AG04449 (cell line): ENCODE measurements at regions not wholly inside any gene's neighbourhood (a gene's known extent, or its start where the extent isn't known, plus 50 kb on each side); places are given as distances from the start of the nearest gene placed in this dataset.

ENCODE experiments used
- CTCF ChIA-PET: fragments of 350-600 bp; formaldehyde crosslinking; extraction: SDS; loops from one replicate; lab custom pipeline; 2021; ENCODE audit warnings: antibody characterized with exemption; lab: Yijun Ruan, JAX
- POLR2A ChIA-PET: fragments of 400-600, 350-600 bp; formaldehyde crosslinking; extraction: SDS; loops from one replicate; lab custom pipeline; 2020; ENCODE audit warnings: antibody characterized with exemption, inconsistent platforms; lab: Yijun Ruan, JAX
- DNase-seq: peaks from one replicate; pipeline ENCODE4 v3.0.0-alpha.2; 2010; ENCODE audit warnings: low read depth, low spot score
- H3K4me3 ChIP-seq: 2 replicates; pipeline ENCODE4 v1.5.1; 2011; ENCODE audit warnings: low read depth, mild to moderate bottlenecking, control low read depth, low read length
- CTCF ChIP-seq: IDR thresholded peaks from one replicate; pipeline ENCODE4 v1.5.1; 2011; ENCODE audit warnings: mild to moderate bottlenecking, moderate library complexity, low read length, control low read depth, inconsistent platforms; ENCODE audit not compliant: insufficient read depth; ENCODE audit errors: missing control alignments

- DNase-seq = no peak
- ChIA-PET CTCF (no interaction called here), POLR2A (no interaction called here)
- TF ChIP-seq CTCF = no peak
- no peak overlapping the region for H3K4me3 ChIP-seq
These were observed 440.0 kb downstream of the USP25 start for GRCh38 chr21:16169779-16170178.

GRCh38 chr21:16176570-16176969 lies 446.8 kb downstream of the USP25 start:
- POLR2A ChIA-PET = no interaction called here
- no peak for TF ChIP-seq CTCF
- no peak for DNase-seq
- CTCF ChIA-PET = no interaction called here
- H3K4me3 ChIP-seq = no peak overlapping the region

DNA sequence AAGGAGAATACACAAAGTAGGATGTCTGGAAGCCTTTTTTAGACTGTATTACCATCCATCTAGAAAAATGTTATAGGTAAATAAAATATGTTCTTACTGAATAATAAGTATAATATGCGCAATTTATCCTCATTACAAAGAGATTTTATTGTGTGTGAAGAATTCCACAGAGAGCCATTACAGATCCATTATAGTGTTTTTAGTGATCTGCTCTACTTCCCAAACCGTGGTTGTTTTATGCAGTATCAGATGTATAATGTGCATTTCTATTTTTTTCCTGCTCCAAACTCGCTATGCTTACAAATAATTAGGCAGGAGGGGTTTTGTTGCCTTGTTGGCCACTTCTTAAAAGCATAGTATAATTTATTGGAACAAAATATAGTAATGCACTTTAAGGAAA lies 447.8 kb downstream of the USP25 start:
- no peak for TF ChIP-seq CTCF
- no peak overlapping the region for H3K4me3 ChIP-seq
- CTCF ChIA-PET = no interaction called here
- POLR2A ChIA-PET = no interaction called here
- DNase-seq = no peak

DNA sequence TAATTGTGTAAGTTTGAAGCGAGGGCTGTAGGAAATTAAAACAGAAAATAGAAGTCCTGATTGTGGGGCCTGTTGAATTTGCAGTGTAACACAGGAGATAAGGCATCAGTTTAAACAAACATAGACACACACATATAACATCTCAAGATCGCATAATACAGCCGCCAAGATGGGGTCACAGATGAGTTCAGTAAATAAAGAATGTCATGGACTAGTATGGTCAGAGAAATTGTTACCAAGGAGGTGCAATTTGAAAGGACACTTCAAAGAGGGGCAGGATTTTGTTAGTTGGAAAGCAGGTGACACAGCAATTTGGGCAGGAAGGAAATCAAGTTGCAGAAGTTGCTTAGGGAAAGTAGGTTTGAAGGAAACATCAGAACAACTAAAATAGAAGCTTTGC lies 450.0 kb downstream of the USP25 start:
- POLR2A ChIA-PET = no interaction called here
- DNase-seq = no peak
- TF ChIP-seq CTCF = no peak
- H3K4me3 ChIP-seq = no peak overlapping the region
- CTCF ChIA-PET = interaction anchor here (0.9 kb wide), 1 partner anchor 96 kb away, joined by 3 read pairs; no protein-coding TSS in a partner anchor

DNA sequence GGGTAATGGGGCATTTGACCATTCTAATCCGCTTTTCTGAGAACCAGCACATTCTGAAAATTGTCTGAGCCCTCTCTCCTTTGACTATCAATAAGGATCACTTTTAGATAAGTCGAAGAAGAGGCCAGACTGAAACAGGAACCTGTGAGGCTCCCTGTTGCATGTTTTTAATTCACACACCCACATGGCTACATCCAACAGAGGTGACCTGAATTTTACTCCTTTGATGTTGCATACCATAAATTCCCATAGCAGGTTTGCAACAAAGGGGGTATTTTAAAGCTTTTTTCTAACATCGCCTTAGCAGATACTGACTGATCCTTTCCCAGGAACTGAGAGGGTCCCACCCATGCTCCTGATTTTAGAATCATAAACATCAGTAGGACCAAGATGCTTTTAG lies 450.8 kb downstream of the USP25 start:
- ChIA-PET POLR2A (no interaction called here), CTCF (interaction anchor here (0.9 kb wide), 1 partner anchor 97 kb away, joined by 3 read pairs; no protein-coding TSS in a partner anchor)
- DNase-seq = no peak
- no peak for TF ChIP-seq CTCF
- no peak overlapping the region for H3K4me3 ChIP-seq

DNA sequence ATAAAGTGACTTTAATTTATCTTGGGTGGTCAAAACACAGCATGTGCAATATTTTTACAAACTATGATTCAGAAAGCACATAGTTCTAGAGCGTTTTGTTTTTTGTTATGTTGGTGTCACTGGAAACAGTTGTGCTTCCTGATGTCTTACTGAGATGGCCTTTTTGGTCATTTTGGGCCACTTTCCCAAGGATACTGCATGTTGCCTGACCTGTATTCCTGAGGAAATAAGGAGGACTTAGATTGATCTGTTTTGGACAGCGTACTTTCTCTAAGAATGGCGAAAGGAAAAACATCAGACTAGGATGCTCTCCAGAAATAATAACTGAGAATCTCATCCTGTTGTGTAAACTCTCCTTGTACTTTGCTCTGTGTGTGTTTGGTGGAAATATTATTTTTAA lies 451.2 kb downstream of the USP25 start:
- ChIA-PET POLR2A (no interaction called here), CTCF (no interaction called here)
- no peak for TF ChIP-seq CTCF
- no peak for DNase-seq
- H3K4me3 ChIP-seq = no peak overlapping the region
